ENCODE measurements at regions not wholly inside any gene's neighbourhood (a gene's known extent, or its start where the extent isn't known, plus 50 kb on each side); places are given as distances from the start of the nearest gene placed in this dataset.

GRCh38 chrX:113412106-113412505, 571.5 kb upstream of the AMOT start:
- Histone ChIP-seq H3K4me3 (ENCODE audit: low read length) (no peak overlapping the region), H3K36me3 (ENCODE audit: control insufficient read depth in 2 of 3, insufficient read depth in 3 of 3, low read length in 3 of 3) (no peaks in the 10 kb centered on the region), H3K27me3 (ENCODE audit: control insufficient read depth in 2 of 2, insufficient read depth in 2 of 2, low read length in 2 of 2) (no peaks in the 10 kb centered on the region), H3K4me1 (ENCODE audit: control insufficient read depth in 2 of 2, insufficient read depth in 2 of 2, low read length in 2 of 2) (no peaks in the 10 kb centered on the region), H3K27ac (ENCODE audit: low read depth, low read length) (no peak overlapping the region), H3K9me3 (ENCODE audit: control insufficient read depth in 2 of 3, low read length in 3 of 3) (no peaks in the 10 kb centered on the region)
- ATAC-seq: no peak
- Mint-ChIP-seq H3K4me1 (no peaks in the 10 kb centered on the region), H3K9me3 (peaks cover 0 to 6% (median 0%) of the 10 kb centered on the region in 11 donors), H3K27ac (no peak overlapping the region), H3K4me3 (no peak overlapping the region), H3K36me3 (no peaks in the 10 kb centered on the region), H3K27me3 (no peaks in the 10 kb centered on the region)
- intact Hi-C loops (cut with micrococcal nuclease): no loop called here
- ChIA-PET POLR2A (no interaction called here), CTCF (no interaction called here)
- DNase-seq: no peak

GRCh38 chrX:113408843-113409242, 568.2 kb upstream of the AMOT start:
- peaks cover 0 to 1% (median 0%) of the 10 kb centered on the region in 11 donors for H3K9me3 Mint-ChIP-seq
- H3K27ac ChIP-seq (ENCODE audit: low read depth, low read length): no peak overlapping the region
- no peak overlapping the region for H3K27ac Mint-ChIP-seq
- no peak overlapping the region for H3K4me3 ChIP-seq (ENCODE audit: low read length)
- H3K27me3 Mint-ChIP-seq: no peaks in the 10 kb centered on the region
- H3K27me3 ChIP-seq (ENCODE audit: control insufficient read depth in 2 of 2, insufficient read depth in 2 of 2, low read length in 2 of 2): no peaks in the 10 kb centered on the region
- no peaks in the 10 kb centered on the region for H3K4me1 ChIP-seq (ENCODE audit: control insufficient read depth in 2 of 2, insufficient read depth in 2 of 2, low read length in 2 of 2)
- no peaks in the 10 kb centered on the region for H3K36me3 Mint-ChIP-seq
- no peak overlapping the region for H3K4me3 Mint-ChIP-seq
- ChIA-PET POLR2A (no interaction called here), CTCF (no interaction called here)
- no peaks in the 10 kb centered on the region for H3K4me1 Mint-ChIP-seq
- DNase-seq (no peak), ATAC-seq (no peak)
- H3K9me3 ChIP-seq (ENCODE audit: control insufficient read depth in 2 of 3, low read length in 3 of 3): no peaks in the 10 kb centered on the region
- H3K36me3 ChIP-seq (ENCODE audit: control insufficient read depth in 2 of 3, insufficient read depth in 3 of 3, low read length in 3 of 3): no peaks in the 10 kb centered on the region
- intact Hi-C loops (cut with micrococcal nuclease): no loop called here

- no peak overlapping the region for H3K27ac Mint-ChIP-seq
- no peaks in the 10 kb centered on the region for H3K4me1 Mint-ChIP-seq
- H3K27me3 ChIP-seq (ENCODE audit: control insufficient read depth in 2 of 2, insufficient read depth in 2 of 2, low read length in 2 of 2): no peaks in the 10 kb centered on the region
- H3K4me3 ChIP-seq (ENCODE audit: low read length): no peak overlapping the region
- H3K4me1 ChIP-seq (ENCODE audit: control insufficient read depth in 2 of 2, insufficient read depth in 2 of 2, low read length in 2 of 2): no peaks in the 10 kb centered on the region
- H3K27ac ChIP-seq (ENCODE audit: low read depth, low read length): no peak overlapping the region
- no peaks in the 10 kb centered on the region for H3K36me3 Mint-ChIP-seq
- no peaks in the 10 kb centered on the region for H3K9me3 ChIP-seq (ENCODE audit: control insufficient read depth in 2 of 3, low read length in 3 of 3)
- ATAC-seq: no peak
- ChIA-PET POLR2A (no interaction called here), CTCF (no interaction called here)
- H3K4me3 Mint-ChIP-seq: no peak overlapping the region
- H3K27me3 Mint-ChIP-seq: no peaks in the 10 kb centered on the region
- no peaks in the 10 kb centered on the region for H3K36me3 ChIP-seq (ENCODE audit: control insufficient read depth in 2 of 3, insufficient read depth in 3 of 3, low read length in 3 of 3)
- peaks cover 0 to 5% (median 0%) of the 10 kb centered on the region in 11 donors for H3K9me3 Mint-ChIP-seq
- intact Hi-C loops (cut with micrococcal nuclease): no loop called here
- no peak for DNase-seq
Observed at GRCh38 chrX:113400193-113400704, 559.6 kb upstream of the AMOT start.

GRCh38 chrX:113399506-113400192, 559.0 kb upstream of the AMOT start:
- Mint-ChIP-seq H3K27me3 (no peaks in the 10 kb centered on the region), H3K4me1 (no peaks in the 10 kb centered on the region), H3K4me3 (no peak overlapping the region), H3K36me3 (no peaks in the 10 kb centered on the region), H3K9me3 (peaks cover 0 to 5% (median 1%) of the 10 kb centered on the region in 11 donors), H3K27ac (no peak overlapping the region)
- H3K36me3 ChIP-seq (ENCODE audit: control insufficient read depth in 2 of 3, insufficient read depth in 3 of 3, low read length in 3 of 3): no peaks in the 10 kb centered on the region
- POLR2A ChIA-PET: no interaction called here
- intact Hi-C loops (cut with micrococcal nuclease): no loop called here
- DNase-seq (no peak), ATAC-seq (no peak)
- no peaks in the 10 kb centered on the region for H3K4me1 ChIP-seq (ENCODE audit: control insufficient read depth in 2 of 2, insufficient read depth in 2 of 2, low read length in 2 of 2)
- CTCF ChIA-PET: no interaction called here
- H3K27ac ChIP-seq (ENCODE audit: low read depth, low read length): no peak overlapping the region
- H3K4me3 ChIP-seq (ENCODE audit: low read length): no peak overlapping the region
- no peaks in the 10 kb centered on the region for H3K27me3 ChIP-seq (ENCODE audit: control insufficient read depth in 2 of 2, insufficient read depth in 2 of 2, low read length in 2 of 2)
- no peaks in the 10 kb centered on the region for H3K9me3 ChIP-seq (ENCODE audit: control insufficient read depth in 2 of 3, low read length in 3 of 3)

- ATAC-seq: no peak
- H3K36me3 ChIP-seq (ENCODE audit: control insufficient read depth in 2 of 3, insufficient read depth in 3 of 3, low read length in 3 of 3): no peaks in the 10 kb centered on the region
- no peaks in the 10 kb centered on the region for H3K4me1 Mint-ChIP-seq
Observed at GRCh38 chrX:113392355-113392754, 551.7 kb upstream of the AMOT start.

GRCh38 chrX:113391875-113392274, 551.2 kb upstream of the AMOT start:
- Mint-ChIP-seq H3K4me1 (no peaks in the 10 kb centered on the region), H3K27ac (peak overlapping the region in 1 of 9 donors; percentile 38), H3K9me3 (peaks cover 0 to 15% (median 3%) of the 10 kb centered on the region in 11 donors), H3K4me3 (no peak overlapping the region), H3K27me3 (no peaks in the 10 kb centered on the region), H3K36me3 (no peaks in the 10 kb centered on the region)
- no peak overlapping the region for H3K4me3 ChIP-seq (ENCODE audit: low read length)
- ChIA-PET POLR2A (interaction anchor here (0.6 kb wide), 1 partner anchor 66 kb away, joined by 3 read pairs; no protein-coding TSS in a partner anchor), CTCF (no interaction called here)
- ATAC-seq: no peak
- no peak overlapping the region for H3K27ac ChIP-seq (ENCODE audit: low read depth, low read length)
- H3K36me3 ChIP-seq (ENCODE audit: control insufficient read depth in 2 of 3, insufficient read depth in 3 of 3, low read length in 3 of 3): no peaks in the 10 kb centered on the region
- no peaks in the 10 kb centered on the region for H3K9me3 ChIP-seq (ENCODE audit: control insufficient read depth in 2 of 3, low read length in 3 of 3)
- intact Hi-C loops (cut with micrococcal nuclease): no loop called here
- no peaks in the 10 kb centered on the region for H3K27me3 ChIP-seq (ENCODE audit: control insufficient read depth in 2 of 2, insufficient read depth in 2 of 2, low read length in 2 of 2)
- H3K4me1 ChIP-seq (ENCODE audit: control insufficient read depth in 2 of 2, insufficient read depth in 2 of 2, low read length in 2 of 2): no peaks in the 10 kb centered on the region
- DNase-seq: no peak

More at GRCh38 chrX:113392355-113392754, 551.7 kb upstream of the AMOT start:
- H3K27ac Mint-ChIP-seq: no peak overlapping the region
- no peaks in the 10 kb centered on the region for H3K27me3 Mint-ChIP-seq
- no peaks in the 10 kb centered on the region for H3K36me3 Mint-ChIP-seq
- Histone ChIP-seq H3K4me3 (ENCODE audit: low read length) (no peak overlapping the region), H3K27me3 (ENCODE audit: control insufficient read depth in 2 of 2, insufficient read depth in 2 of 2, low read length in 2 of 2) (no peaks in the 10 kb centered on the region), H3K4me1 (ENCODE audit: control insufficient read depth in 2 of 2, insufficient read depth in 2 of 2, low read length in 2 of 2) (no peaks in the 10 kb centered on the region), H3K9me3 (ENCODE audit: control insufficient read depth in 2 of 3, low read length in 3 of 3) (no peaks in the 10 kb centered on the region), H3K27ac (ENCODE audit: low read depth, low read length) (no peak overlapping the region)
- ChIA-PET POLR2A (interaction anchor here (0.6 kb wide), 1 partner anchor 65 kb away, joined by 3 read pairs; no protein-coding TSS in a partner anchor), CTCF (no interaction called here)
- intact Hi-C loops (cut with micrococcal nuclease): no loop called here
- no peak for DNase-seq
- peaks cover 0 to 15% (median 3%) of the 10 kb centered on the region in 11 donors for H3K9me3 Mint-ChIP-seq
- no peak overlapping the region for H3K4me3 Mint-ChIP-seq

- intact Hi-C loops (cut with micrococcal nuclease): no loop called here
- POLR2A ChIA-PET: no interaction called here
- Histone ChIP-seq H3K4me1 (ENCODE audit: control insufficient read depth in 2 of 2, insufficient read depth in 2 of 2, low read length in 2 of 2) (no peaks in the 10 kb centered on the region), H3K4me3 (ENCODE audit: low read length) (no peak overlapping the region), H3K27ac (ENCODE audit: low read depth, low read length) (no peak overlapping the region), H3K9me3 (ENCODE audit: control insufficient read depth in 2 of 3, low read length in 3 of 3) (no peaks in the 10 kb centered on the region), H3K27me3 (ENCODE audit: control insufficient read depth in 2 of 2, insufficient read depth in 2 of 2, low read length in 2 of 2) (no peaks in the 10 kb centered on the region), H3K36me3 (ENCODE audit: control insufficient read depth in 2 of 3, insufficient read depth in 3 of 3, low read length in 3 of 3) (no peaks in the 10 kb centered on the region)
- no peak overlapping the region for H3K4me3 Mint-ChIP-seq
- no peak overlapping the region for H3K27ac Mint-ChIP-seq
- DNase-seq (no peak), ATAC-seq (no peak)
- no peaks in the 10 kb centered on the region for H3K4me1 Mint-ChIP-seq
- no peaks in the 10 kb centered on the region for H3K36me3 Mint-ChIP-seq
- H3K9me3 Mint-ChIP-seq: peaks cover 0 to 19% (median 4%) of the 10 kb centered on the region in 11 donors
- CTCF ChIA-PET: interaction anchor here (0.6 kb wide), 1 partner anchor 15 kb away, joined by 3 read pairs; no protein-coding TSS in a partner anchor
- no peaks in the 10 kb centered on the region for H3K27me3 Mint-ChIP-seq
Observed at GRCh38 chrX:113390531-113390930, 549.9 kb upstream of the AMOT start.
